ENCODE measurements at regions not wholly inside any gene's neighbourhood (a gene's known extent, or its start where the extent isn't known, plus 50 kb on each side); places are given as distances from the start of the nearest gene placed in this dataset.
A peak's percentile ranks its signal among the peaks of the same experiment; 100 is the strongest.

GRCh38 chr2:145692971-145693478 lies 1173.1 kb upstream of the ZEB2 start:
- DNase-seq: peak; percentile 98

- DNase-seq: no peak
Measured at GRCh38 chr2:145691659-145692058, 1171.7 kb upstream of the ZEB2 start.

- no peak for DNase-seq
Measured at GRCh38 chr2:145690183-145690778, 1170.4 kb upstream of the ZEB2 start.

GRCh38 chr2:145689277-145689676 lies 1169.4 kb upstream of the ZEB2 start:
- DNase-seq: no peak

- no peak for DNase-seq
Measured at GRCh38 chr2:145688156-145688555, 1168.2 kb upstream of the ZEB2 start.

GRCh38 chr2:145687442-145688134 lies 1167.7 kb upstream of the ZEB2 start:
- peak; percentile 48 for DNase-seq

GRCh38 chr2:145685383-145686050 lies 1165.6 kb upstream of the ZEB2 start:
- DNase-seq: no peak

GRCh38 chr2:145682546-145683157 lies 1162.7 kb upstream of the ZEB2 start:
- peak; percentile 61 for DNase-seq

- DNase-seq: peak; percentile 27
Measured at GRCh38 chr2:145680276-145680675, 1160.4 kb upstream of the ZEB2 start.

GRCh38 chr2:145677371-145677770 lies 1157.5 kb upstream of the ZEB2 start:
- DNase-seq: peak; percentile 29

- DNase-seq: no peak
Measured at GRCh38 chr2:145674705-145675104, 1154.8 kb upstream of the ZEB2 start.

GRCh38 chr2:145669301-145669700 lies 1149.4 kb upstream of the ZEB2 start:
- no peak for DNase-seq

GRCh38 chr2:145666552-145666951 lies 1146.6 kb upstream of the ZEB2 start:
- DNase-seq: no peak

GRCh38 chr2:145657265-145657664 lies 1137.3 kb upstream of the ZEB2 start:
- DNase-seq: no peak

GRCh38 chr2:145655165-145655765 lies 1135.3 kb upstream of the ZEB2 start:
- no peak for DNase-seq

- no peak for DNase-seq
Measured at GRCh38 chr2:145654746-145655145, 1134.8 kb upstream of the ZEB2 start.

GRCh38 chr2:145654156-145654555 lies 1134.2 kb upstream of the ZEB2 start:
- DNase-seq: no peak

- DNase-seq: peak; percentile 22
Measured at GRCh38 chr2:145653553-145653952, 1133.6 kb upstream of the ZEB2 start.

- peak; percentile 84 for DNase-seq
Measured at GRCh38 chr2:145652571-145653545, 1132.9 kb upstream of the ZEB2 start.

GRCh38 chr2:145652036-145652435 lies 1132.1 kb upstream of the ZEB2 start:
- no peak for DNase-seq

- peak; percentile 32 for DNase-seq
Measured at GRCh38 chr2:145650226-145650625, 1130.3 kb upstream of the ZEB2 start.

GRCh38 chr2:145649061-145649460 lies 1129.1 kb upstream of the ZEB2 start:
- DNase-seq: no peak
